HG03066 (cell line): ENCODE measurements at regions not wholly inside any gene's neighbourhood (a gene's known extent, or its start where the extent isn't known, plus 50 kb on each side); places are given as distances from the start of the nearest gene placed in this dataset.
"Not testable (repeated sequence)": the region's sequence is repeated elsewhere in the genome, so short reads cannot be mapped to it uniquely, and the experiment has no call there.

Experiments used
- ATAC-seq: cut with Tn5 transposase; IDR thresholded peaks from one replicate; pipeline ENCODE4 v1.9.1; 2021; ENCODE audit warnings: low read depth; ENCODE audit not compliant: unreplicated experiment

DNA sequence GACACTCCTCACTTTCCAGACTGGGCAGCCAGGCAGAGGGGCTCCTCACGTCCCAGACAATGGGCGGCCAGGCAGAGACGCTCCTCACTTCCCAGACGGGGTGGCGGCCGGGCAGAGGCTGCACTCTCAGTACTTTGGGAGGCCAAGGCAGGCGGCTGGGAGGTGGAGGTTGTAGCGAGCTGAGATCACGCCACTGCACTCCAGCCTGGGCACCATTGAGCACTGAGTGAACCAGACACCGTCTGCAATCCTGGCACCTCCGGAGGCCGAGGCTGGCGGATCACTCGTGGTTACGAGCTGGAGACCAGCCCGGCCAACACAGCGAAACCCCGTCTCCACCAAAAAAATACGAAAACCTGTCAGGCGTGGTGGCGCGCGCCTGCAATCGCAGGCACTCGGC lies 134.1 kb upstream of the BOD1L1 start:
- not testable (repeated sequence) for ATAC-seq

GRCh38 chr4:13762130-13762529 lies 134.6 kb upstream of the BOD1L1 start:
- ATAC-seq, result no peak

GRCh38 chr4:13763707-13764106 lies 136.2 kb upstream of the BOD1L1 start:
- ATAC-seq, result no peak

- ATAC-seq, result no peak
Observed at GRCh38 chr4:13765539-13765938, 138.0 kb upstream of the BOD1L1 start.

- ATAC-seq, result no peak
Observed at GRCh38 chr4:13766761-13767540, 139.4 kb upstream of the BOD1L1 start.

GRCh38 chr4:13777341-13777740 lies 149.8 kb upstream of the BOD1L1 start:
- ATAC-seq, result no peak

DNA sequence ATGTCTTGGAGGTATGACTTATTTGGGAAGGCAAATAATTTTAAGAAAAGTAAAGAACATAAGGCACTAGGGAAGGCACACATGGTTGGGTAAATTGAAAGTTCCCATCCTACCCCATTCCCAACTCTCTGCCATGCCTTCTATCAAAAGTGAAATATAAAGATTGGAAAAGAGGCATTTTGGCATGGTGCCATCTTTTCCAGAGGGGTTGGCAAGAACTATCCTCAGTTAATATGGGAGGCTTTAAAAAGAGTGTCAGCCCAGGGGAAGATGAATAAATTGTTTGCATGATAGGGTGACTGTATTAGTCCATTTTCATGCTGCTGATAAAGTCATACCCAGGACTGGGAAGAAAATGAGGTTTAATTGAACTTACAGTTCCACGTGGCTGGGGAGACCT lies 150.8 kb upstream of the BOD1L1 start:
- ATAC-seq, result no peak

DNA sequence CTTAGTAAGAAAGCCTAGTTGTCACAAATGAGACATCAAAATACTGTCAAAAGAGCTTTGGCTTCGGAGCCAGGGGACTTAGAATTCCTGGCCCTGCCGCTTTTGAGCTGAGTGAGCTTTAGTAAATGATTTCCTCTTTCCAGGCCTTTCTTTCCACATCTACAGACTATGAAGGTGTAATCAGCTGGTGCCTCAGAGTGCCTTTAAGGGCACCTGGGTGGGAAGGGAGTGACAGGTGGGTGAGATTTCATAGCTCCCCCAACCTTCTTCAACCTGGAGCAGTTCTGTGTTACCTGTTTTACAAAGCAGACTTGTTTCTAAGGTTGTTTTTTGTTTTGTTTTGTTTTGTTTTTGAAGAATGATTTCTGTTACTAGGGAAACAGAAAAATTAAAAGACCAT lies 154.7 kb upstream of the BOD1L1 start:
- no peak for ATAC-seq

- no peak for ATAC-seq
Observed at GRCh38 chr4:13783800-13784411, 156.4 kb upstream of the BOD1L1 start.

GRCh38 chr4:13793020-13793710 lies 165.6 kb upstream of the BOD1L1 start:
- no peak for ATAC-seq

GRCh38 chr4:13794819-13795565 lies 167.5 kb upstream of the BOD1L1 start:
- ATAC-seq, result no peak

DNA sequence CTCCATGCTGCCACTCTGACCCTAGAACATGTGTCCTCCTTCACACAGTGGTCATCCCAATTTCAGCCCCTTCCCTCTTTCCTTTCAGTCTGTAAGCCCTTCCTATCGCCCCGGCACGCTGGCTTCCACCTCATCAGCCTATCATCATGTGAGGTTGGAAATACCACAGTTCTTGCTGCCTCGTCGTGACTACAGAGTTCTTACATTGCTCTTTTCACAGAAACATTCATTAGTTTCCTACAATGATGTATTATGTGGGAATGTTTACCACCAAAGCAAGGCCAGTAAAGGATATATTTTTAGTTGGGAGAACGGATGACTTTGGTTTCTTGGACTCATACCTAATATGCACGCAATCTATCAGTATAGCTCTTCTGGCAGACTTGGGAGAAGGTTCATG lies 169.5 kb upstream of the BOD1L1 start:
- ATAC-seq, result no peak

GRCh38 chr4:13815231-13815630 lies 187.7 kb upstream of the BOD1L1 start:
- ATAC-seq, result no peak

DNA sequence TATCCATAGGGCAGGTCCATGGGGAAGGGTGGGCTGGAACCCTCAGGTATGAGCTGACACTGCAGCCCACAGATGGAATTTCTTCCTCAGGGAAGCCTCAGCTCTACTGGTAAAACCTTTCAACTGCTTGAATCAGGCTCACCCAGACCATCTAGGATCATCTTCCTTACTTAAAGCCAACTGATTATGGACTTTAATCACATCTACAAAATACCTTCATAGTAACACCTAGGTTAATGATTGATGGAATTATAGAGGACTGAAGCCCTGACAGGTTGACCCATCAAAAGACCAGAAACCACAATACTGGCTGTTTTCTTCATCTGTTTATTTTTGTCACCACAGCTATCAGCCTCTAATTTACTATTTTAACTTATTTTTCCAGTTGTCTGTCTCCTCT lies 188.9 kb upstream of the BOD1L1 start:
- no peak for ATAC-seq

DNA sequence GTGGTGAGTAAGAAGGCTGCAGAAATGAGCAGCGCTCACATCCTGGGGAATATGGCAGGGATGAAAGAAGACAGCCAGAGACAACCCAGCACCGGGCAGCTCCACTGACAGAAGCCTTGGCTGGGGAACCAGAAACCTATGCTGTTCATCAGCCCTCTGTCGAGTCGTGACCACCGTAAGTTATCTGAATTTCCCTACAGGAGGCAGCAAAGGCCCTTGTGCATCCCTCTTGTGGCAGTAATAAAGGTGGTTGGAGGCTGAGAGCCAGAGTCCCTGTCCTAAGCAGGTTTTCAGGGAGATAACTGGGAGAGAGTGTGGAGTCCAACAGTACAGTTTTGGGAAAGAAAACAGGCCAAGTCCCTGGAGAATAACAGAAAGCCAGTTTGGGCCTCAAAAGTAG lies 194.0 kb upstream of the BOD1L1 start:
- no peak for ATAC-seq

DNA sequence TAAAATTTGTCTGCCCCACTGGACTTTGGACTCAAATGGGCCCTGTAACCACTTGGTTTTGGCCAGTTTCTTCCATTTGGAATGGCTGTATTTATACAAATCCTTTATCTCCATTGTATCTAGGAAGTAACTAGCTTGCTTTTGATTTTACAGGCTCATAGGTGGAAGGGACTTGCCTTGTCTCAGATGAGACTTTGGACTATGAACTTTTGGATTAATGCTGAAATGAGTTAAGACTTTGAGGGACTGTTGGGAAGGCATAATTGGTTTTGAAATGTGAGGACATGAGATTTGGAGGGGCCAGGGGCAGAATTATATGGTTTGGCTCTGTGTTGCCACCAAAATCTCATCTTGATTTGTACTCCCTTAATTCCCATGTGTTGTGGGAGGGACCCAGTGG lies 198.3 kb upstream of the BOD1L1 start:
- ATAC-seq, result not testable (repeated sequence)

DNA sequence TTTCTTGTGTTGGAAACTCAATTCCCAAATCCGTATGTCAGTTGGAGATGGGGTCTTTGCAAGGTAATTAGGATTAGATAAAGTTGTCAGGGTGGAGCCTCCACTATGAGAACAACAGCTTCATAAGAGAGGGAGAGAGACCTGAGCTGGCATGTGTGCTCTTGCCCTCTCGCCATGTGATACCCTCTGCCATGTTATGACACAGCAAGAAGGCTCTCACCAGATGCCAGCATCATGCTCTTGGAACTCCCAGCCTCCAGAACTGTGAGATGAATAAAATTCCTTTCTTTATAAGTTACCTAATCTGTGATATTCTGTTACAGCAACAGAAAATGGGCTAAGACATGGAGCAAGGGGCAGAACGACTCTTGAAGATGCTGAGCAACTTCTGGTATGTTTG lies 201.9 kb upstream of the BOD1L1 start:
- ATAC-seq, result no peak

DNA sequence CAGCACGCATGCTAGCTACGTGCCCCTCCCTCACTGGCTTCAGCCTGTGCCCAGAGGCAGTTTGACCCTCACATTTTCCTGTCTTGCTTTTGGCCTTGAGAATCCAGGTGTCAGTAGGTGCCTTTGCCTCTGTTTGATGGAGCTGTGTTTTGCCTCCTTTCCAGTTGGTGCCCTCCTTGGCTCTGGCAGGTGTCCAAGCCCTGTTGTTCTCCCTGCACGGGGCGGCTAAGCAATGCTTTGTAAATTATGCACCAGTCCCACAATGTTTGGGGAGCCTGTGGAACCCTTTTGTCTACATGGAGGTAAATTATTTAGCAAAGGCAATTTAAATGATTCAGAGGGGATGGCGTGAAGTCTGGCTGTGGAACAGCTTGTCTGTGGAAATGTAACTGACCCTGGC lies 202.9 kb upstream of the BOD1L1 start:
- no peak for ATAC-seq

- ATAC-seq, result no peak
Observed at GRCh38 chr4:13833171-13833804, 205.8 kb upstream of the BOD1L1 start.
